ENCODE measurements at regions not wholly inside any gene's neighbourhood (a gene's known extent, or its start where the extent isn't known, plus 50 kb on each side); places are given as distances from the start of the nearest gene placed in this dataset.
"Not testable (repeated sequence)": the region's sequence is repeated elsewhere in the genome, so short reads cannot be mapped to it uniquely, and the experiment has no call there.

DNA sequence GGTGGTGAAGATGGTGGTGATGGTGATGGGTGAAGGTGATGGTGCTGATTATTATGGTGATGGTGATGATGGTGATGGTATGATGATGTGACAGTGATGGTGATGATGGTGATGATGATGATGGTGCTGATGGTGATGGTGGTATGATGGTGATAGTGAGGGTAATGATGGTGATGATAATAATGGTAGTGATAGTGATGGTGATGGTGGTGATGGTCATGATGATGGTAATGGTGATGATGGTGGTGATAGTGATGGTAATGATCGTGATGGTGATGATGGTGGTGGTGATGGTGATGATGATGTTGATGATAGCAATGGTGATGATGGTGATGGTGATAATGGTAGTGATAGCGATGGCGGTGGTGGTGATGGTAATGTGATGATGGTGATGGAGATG is 197.9 kb upstream of the ALG10B start:
- FAIRE-seq (no peak), DNase-seq (ENCODE audit: low read depth) (no peak)
- Histone ChIP-seq H3K36me3 (ENCODE audit: control insufficient read depth, insufficient read depth, low read length) (no peaks in the 10 kb centered on the region), H3K4me3 (ENCODE audit: low read depth, low read length) (no peak overlapping the region), H3K27me3 (ENCODE audit: control insufficient read depth, insufficient read depth, low read length) (no peaks in the 10 kb centered on the region)
- TF ChIP-seq, protein P1, sequence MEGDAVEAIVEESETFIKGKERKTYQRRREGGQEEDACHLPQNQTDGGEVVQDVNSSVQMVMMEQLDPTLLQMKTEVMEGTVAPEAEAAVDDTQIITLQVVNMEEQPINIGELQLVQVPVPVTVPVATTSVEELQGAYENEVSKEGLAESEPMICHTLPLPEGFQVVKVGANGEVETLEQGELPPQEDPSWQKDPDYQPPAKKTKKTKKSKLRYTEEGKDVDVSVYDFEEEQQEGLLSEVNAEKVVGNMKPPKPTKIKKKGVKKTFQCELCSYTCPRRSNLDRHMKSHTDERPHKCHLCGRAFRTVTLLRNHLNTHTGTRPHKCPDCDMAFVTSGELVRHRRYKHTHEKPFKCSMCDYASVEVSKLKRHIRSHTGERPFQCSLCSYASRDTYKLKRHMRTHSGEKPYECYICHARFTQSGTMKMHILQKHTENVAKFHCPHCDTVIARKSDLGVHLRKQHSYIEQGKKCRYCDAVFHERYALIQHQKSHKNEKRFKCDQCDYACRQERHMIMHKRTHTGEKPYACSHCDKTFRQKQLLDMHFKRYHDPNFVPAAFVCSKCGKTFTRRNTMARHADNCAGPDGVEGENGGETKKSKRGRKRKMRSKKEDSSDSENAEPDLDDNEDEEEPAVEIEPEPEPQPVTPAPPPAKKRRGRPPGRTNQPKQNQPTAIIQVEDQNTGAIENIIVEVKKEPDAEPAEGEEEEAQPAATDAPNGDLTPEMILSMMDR (IDR thresholded peaks at IDR 0.05; ENCODE audit: insufficient read depth, low read length, severe bottlenecking): no peak

DNA sequence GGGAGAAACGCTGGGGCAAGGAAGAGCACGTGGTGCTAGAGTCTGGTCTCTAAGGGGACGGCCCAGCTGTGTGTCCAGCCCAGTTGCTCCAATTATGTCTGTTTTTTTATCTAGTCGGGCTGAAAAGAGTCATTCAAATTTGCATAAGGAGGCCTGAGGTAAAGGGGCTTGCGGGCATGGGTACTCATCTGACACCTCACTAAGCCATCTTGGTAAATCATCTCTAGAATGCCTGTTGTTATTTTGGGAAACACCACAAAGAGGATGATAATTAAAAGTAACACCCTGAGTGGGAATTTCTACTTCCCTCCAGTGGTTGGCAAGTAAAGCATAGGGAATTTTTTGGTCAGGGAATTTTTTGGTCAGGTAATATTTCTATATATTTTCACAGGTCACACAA is 196.1 kb upstream of the ALG10B start:
- no peaks in the 10 kb centered on the region for H3K36me3 ChIP-seq (ENCODE audit: control insufficient read depth, insufficient read depth, low read length)
- DNase-seq (ENCODE audit: low read depth) (no peak), FAIRE-seq (no peak)
- no peak overlapping the region for H3K4me3 ChIP-seq (ENCODE audit: low read depth, low read length)
- TF ChIP-seq, protein P1 (IDR thresholded peaks at IDR 0.05; ENCODE audit: insufficient read depth, low read length, severe bottlenecking): no peak
- H3K27me3 ChIP-seq (ENCODE audit: control insufficient read depth, insufficient read depth, low read length): no peaks in the 10 kb centered on the region

DNA sequence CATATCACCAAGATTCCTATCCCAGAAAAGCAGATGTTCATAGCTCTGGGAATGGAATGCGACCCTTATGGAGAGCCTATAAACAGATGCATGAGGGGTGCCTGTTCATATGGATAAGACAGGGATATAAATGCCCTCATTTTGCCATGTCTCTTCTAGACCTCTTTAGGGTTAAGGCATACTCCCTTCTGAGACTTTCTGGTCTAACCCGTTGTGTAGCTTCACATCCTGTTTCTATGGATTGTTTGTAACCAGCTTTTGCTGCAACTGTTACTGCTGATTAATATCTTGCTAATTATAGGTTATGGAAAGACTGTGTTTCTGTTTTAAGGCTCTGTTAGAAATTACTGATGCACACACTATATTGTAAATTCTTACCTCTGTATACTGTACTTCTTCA is 193.5 kb upstream of the ALG10B start:
- H3K27me3 ChIP-seq (ENCODE audit: control insufficient read depth, insufficient read depth, low read length); H3K36me3 ChIP-seq (ENCODE audit: control insufficient read depth, insufficient read depth, low read length); H3K4me3 ChIP-seq (ENCODE audit: low read depth, low read length); DNase-seq (ENCODE audit: low read depth); FAIRE-seq: not testable (repeated sequence)

DNA sequence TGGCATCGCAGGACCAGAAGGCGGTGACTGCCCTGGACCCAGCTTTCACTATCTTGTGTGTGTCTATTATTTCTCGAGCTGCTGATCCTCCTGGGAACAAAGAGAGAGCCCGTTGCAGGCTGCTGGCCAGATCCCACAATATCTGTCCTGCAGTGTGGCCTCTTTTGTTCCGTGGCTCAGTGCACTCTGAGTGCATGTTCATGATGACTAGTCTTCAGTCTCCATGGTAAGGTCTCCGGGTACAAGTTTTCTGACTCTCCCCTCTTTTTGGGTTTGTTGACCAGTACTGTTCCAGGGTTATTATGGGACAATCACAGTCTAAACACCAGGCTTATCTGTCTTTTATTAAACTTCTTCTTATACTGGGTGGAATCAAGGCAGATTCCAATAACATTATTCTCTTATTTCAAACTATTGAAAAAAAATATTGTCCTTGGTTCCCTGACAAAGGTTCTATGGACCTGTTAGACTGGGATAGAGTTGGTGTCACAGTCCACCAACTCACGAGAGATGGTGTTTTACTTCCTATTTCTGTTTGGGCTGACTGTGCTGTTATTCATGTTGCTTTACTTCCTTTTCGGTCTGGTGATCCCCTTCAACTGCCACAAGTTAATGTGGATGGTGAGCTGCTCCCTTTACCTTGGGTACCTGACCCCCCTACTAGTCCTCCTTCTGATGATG is 192.9 kb upstream of the ALG10B start:
- FAIRE-seq: no peak
- TF ChIP-seq, protein P1 (IDR thresholded peaks at IDR 0.05; ENCODE audit: insufficient read depth, low read length, severe bottlenecking): no peak
- Histone ChIP-seq H3K36me3 (ENCODE audit: control insufficient read depth, insufficient read depth, low read length) (no peaks in the 10 kb centered on the region), H3K27me3 (ENCODE audit: control insufficient read depth, insufficient read depth, low read length) (no peaks in the 10 kb centered on the region), H3K4me3 (ENCODE audit: low read depth, low read length) (no peak overlapping the region)
- DNase-seq (ENCODE audit: low read depth): no peak

DNA sequence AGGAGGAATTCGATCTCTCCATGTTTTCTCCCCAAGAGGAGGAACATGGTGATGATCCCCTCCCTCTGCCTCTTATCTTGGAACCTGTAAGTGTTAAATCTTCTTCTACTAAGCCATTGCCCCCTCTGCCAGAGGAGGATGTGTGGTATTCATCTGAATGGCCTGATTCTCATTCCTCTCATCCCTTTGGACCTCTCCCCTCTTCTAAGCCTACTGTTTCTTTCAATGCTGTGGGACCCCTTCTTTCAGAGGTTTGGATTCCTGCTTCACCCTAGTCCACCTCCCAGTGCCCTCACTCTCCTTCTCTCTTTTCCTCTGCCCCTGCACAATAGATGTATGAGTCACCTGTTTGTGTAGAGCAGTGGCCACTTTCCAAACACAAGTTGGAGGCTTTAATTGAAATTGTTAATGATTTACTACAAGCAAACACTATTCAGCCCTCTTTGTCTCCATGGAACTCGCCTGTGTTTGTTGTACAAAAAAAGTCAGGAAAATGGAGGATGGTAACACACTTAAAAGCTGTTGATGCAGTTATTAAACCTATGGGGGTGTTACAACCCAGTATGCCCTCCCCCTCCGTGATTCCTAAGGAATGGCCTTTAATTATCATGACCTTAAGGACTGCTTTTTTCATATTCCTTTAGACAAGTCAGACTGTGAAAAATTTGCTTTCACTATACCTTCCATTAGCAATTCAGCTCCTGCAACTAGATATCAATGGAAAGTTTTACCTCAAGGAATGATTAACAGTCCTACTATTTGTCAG is 192.1 kb upstream of the ALG10B start:
- no peak overlapping the region for H3K4me3 ChIP-seq (ENCODE audit: low read depth, low read length)
- FAIRE-seq: no peak
- H3K27me3 ChIP-seq (ENCODE audit: control insufficient read depth, insufficient read depth, low read length): no peaks in the 10 kb centered on the region
- TF ChIP-seq, protein P1 (IDR thresholded peaks at IDR 0.05; ENCODE audit: insufficient read depth, low read length, severe bottlenecking): no peak
- no peak for DNase-seq (ENCODE audit: low read depth)
- H3K36me3 ChIP-seq (ENCODE audit: control insufficient read depth, insufficient read depth, low read length): no peaks in the 10 kb centered on the region

DNA sequence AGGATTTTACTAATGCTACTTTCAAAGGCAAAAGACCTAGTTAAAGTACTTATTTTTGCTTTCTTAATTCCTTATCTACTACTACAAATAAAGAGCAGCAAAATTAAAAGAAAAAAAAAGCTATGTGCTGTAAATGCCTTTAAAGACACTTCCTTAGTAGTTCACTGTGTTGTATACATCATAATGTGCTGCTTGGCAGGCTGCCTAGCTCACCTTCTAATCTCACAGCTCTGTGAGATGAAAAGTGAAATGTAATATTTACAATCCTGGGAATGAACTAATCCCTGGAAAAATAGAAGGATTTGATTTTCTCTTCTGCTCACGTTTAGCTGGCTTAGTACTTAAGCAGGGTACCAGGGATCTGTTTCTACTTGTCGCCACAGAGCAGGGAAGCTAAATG is 184.4 kb upstream of the ALG10B start:
- TF ChIP-seq, protein P1 (IDR thresholded peaks at IDR 0.05; ENCODE audit: insufficient read depth, low read length, severe bottlenecking): no peak
- no peak for DNase-seq (ENCODE audit: low read depth)
- no peaks in the 10 kb centered on the region for H3K27me3 ChIP-seq (ENCODE audit: control insufficient read depth, insufficient read depth, low read length)
- no peaks in the 10 kb centered on the region for H3K36me3 ChIP-seq (ENCODE audit: control insufficient read depth, insufficient read depth, low read length)
- no peak overlapping the region for H3K4me3 ChIP-seq (ENCODE audit: low read depth, low read length)
- FAIRE-seq: no peak

Measured in bronchial epithelial cell (primary cell).